DND-41 (cell line): ENCODE measurements at regions not wholly inside any gene's neighbourhood (a gene's known extent, or its start where the extent isn't known, plus 50 kb on each side); places are given as distances from the start of the nearest gene placed in this dataset.
"Not testable (repeated sequence)": the region's sequence is repeated elsewhere in the genome, so short reads cannot be mapped to it uniquely, and the experiment has no call there.

Experiments
- EZH2 ChIP-seq: IDR thresholded peaks from 3 replicates; pipeline ENCODE4 v1.6.1; 2012; ENCODE audit warnings: borderline replicate concordance, low read depth, mild to moderate bottlenecking, moderate library complexity, low read length, inconsistent platforms; ENCODE audit not compliant: severe bottlenecking
- TF ChIP-seq, protein P1 (sequence below): IDR thresholded peaks from 2 replicates; pipeline ENCODE4 v1.5.1; 2012; ENCODE audit warnings: borderline replicate concordance, low read length, moderate library complexity, mild to moderate bottlenecking; ENCODE audit not compliant: poor library complexity, severe bottlenecking; ENCODE audit errors: extremely low read depth

DNA sequence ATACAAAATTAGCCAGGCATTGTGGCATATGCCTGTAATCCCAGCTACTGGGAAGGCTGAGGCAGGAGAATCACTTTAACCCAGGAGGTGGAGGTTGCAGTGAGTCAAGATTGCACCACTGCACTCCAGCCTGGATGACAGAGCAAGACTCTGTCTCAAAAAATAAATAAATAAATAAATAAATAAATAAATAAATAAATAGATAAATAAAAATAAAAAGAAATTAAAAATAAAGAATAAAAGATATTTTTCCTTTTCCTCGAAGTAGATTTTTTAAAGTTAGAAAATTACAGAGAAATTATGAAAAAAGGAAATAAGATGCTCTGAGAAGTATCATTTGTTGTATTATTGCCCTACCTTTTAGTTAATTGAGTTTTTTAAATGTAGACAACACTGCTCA lies 1906.1 kb downstream of the MAT2B start:
- TF ChIP-seq, protein P1, sequence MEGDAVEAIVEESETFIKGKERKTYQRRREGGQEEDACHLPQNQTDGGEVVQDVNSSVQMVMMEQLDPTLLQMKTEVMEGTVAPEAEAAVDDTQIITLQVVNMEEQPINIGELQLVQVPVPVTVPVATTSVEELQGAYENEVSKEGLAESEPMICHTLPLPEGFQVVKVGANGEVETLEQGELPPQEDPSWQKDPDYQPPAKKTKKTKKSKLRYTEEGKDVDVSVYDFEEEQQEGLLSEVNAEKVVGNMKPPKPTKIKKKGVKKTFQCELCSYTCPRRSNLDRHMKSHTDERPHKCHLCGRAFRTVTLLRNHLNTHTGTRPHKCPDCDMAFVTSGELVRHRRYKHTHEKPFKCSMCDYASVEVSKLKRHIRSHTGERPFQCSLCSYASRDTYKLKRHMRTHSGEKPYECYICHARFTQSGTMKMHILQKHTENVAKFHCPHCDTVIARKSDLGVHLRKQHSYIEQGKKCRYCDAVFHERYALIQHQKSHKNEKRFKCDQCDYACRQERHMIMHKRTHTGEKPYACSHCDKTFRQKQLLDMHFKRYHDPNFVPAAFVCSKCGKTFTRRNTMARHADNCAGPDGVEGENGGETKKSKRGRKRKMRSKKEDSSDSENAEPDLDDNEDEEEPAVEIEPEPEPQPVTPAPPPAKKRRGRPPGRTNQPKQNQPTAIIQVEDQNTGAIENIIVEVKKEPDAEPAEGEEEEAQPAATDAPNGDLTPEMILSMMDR, result not testable (repeated sequence)
- TF ChIP-seq EZH2, result not testable (repeated sequence)
